PC-9 (cell line): ENCODE measurements at regions not wholly inside any gene's neighbourhood (a gene's known extent, or its start where the extent isn't known, plus 50 kb on each side); places are given as distances from the start of the nearest gene placed in this dataset.

ENCODE experiments used
- BruUV-seq: library from RNA; stranded (reverse); fragments of 400-500 nt; replicated peaks from 2 replicates; lab custom pipeline; 2021; lab: Mats Ljungman, UMichigan
- CTCF ChIA-PET: fragments of 300-600 bp; sonication (Branson Sonifier 250); formaldehyde crosslinking; loops from one replicate; lab custom pipeline; 2022; ENCODE audit warnings: antibody characterized with exemption; lab: Charles Lee
- POLR2A ChIA-PET: fragments of 300-600 bp; sonication (Branson Sonifier 250); formaldehyde crosslinking; loops from one replicate; lab custom pipeline; 2022; ENCODE audit warnings: antibody characterized with exemption; ENCODE audit not compliant: unreplicated experiment; lab: Charles Lee
- DNase-seq, 2 experiments: peaks; one replicate each; pipeline versions ENCODE4 v3.0.0 to v3.0.0-alpha.2; 2015 to 2022; ENCODE audit warnings: mixed read lengths in 1 of 2
- H2AFZ ChIP-seq: fragments of 200-600 bp; sonication (generic); 2 replicates; pipeline ENCODE4 v1.8.1; 2017; ENCODE audit warnings: antibody characterized with exemption
- H3F3A ChIP-seq: fragments of 200-600 bp; sonication (generic); 2 replicates; pipeline ENCODE4 v1.8.1; 2017; ENCODE audit warnings: antibody characterized with exemption, mild to moderate bottlenecking, low read depth; ENCODE audit not compliant: insufficient read depth
- H3K27ac ChIP-seq: fragments of 200-600 bp; sonication (generic); 2 replicates; pipeline ENCODE4 v1.6.1; 2016; ENCODE audit warnings: mixed run types
- H3K27me3 ChIP-seq: fragments of 200-600 bp; sonication (generic); 2 replicates; pipeline ENCODE4 v1.6.1; 2016; ENCODE audit warnings: low read depth, mixed run types; ENCODE audit not compliant: insufficient read depth
- H3K36me3 ChIP-seq: fragments of 200-600 bp; sonication (generic); 2 replicates; pipeline ENCODE4 v1.6.1; 2016; ENCODE audit warnings: low read depth, mixed run types
- H3K4me1 ChIP-seq: fragments of 200-600 bp; sonication (generic); replicated peaks from 2 replicates; pipeline ENCODE4 v1.6.1; 2016; ENCODE audit warnings: mixed run types; ENCODE audit not compliant: insufficient read depth
- H3K4me2 ChIP-seq: fragments of 200-600 bp; sonication (generic); 2 replicates; pipeline ENCODE4 v1.6.1; 2017; ENCODE audit warnings: mixed run types
- H3K4me3 ChIP-seq: fragments of 200-600 bp; sonication (generic); 2 replicates; pipeline ENCODE4 v1.6.1; 2016; ENCODE audit warnings: mixed run types
- H3K79me2 ChIP-seq: fragments of 200-600 bp; sonication (generic); 2 replicates; pipeline ENCODE4 v1.6.1; 2017; ENCODE audit warnings: low read depth, mixed run types
- H3K9me2 ChIP-seq: fragments of 200-600 bp; sonication (generic); 2 replicates; pipeline ENCODE4 v1.8.1; 2017; ENCODE audit warnings: mild to moderate bottlenecking; ENCODE audit not compliant: insufficient read depth
- H3K9me3 ChIP-seq: fragments of 200-600 bp; sonication (generic); 2 replicates; pipeline ENCODE4 v1.8.1; 2016; ENCODE audit warnings: low read depth; ENCODE audit not compliant: insufficient read depth
- H4K20me1 ChIP-seq: fragments of 200-600 bp; sonication (generic); 2 replicates; pipeline ENCODE4 v1.8.1; 2017; ENCODE audit not compliant: insufficient read depth
- EZH2 ChIP-seq: fragments of 200-600 bp; sonication (generic); IDR thresholded peaks from 2 replicates; pipeline ENCODE4 v1.8.0; 2017; ENCODE audit warnings: antibody characterized with exemption, low read depth
- intact Hi-C: fragments of 100-400 bp; cut with micrococcal nuclease; formaldehyde crosslinking; loops from one replicate; pipeline ENCODE4 v1.10.0; 2022; ENCODE audit not compliant: unreplicated experiment
- TF ChIP-seq, protein P1 (sequence below): fragments of 200-600 bp; sonication (generic); conservative IDR thresholded peaks from 2 replicates; pipeline ENCODE4 v1.6.1; 2017; ENCODE audit warnings: mixed run types, antibody characterized with exemption, mild to moderate bottlenecking, moderate library complexity

- intact Hi-C loops = no loop called here
- Histone ChIP-seq H3K4me2 (no peak overlapping the region), H3K36me3 (no peaks in the 10 kb centered on the region), H3K27me3 (no peaks in the 10 kb centered on the region), H3F3A (no peaks in the 10 kb centered on the region), H3K9me3 (no peaks in the 10 kb centered on the region), H3K4me3 (no peak overlapping the region), H3K9me2 (no peaks in the 10 kb centered on the region), H3K27ac (no peak overlapping the region), H4K20me1 (no peaks in the 10 kb centered on the region), H2AFZ (no peak overlapping the region), H3K79me2 (no peaks in the 10 kb centered on the region), H3K4me1 (no peaks in the 10 kb centered on the region)
- ChIA-PET CTCF (no interaction called here), POLR2A (no interaction called here)
- no peak for DNase-seq
- BruUV-seq = no TSS peak
- TF ChIP-seq EZH2 = no peak
- TF ChIP-seq, protein P1, sequence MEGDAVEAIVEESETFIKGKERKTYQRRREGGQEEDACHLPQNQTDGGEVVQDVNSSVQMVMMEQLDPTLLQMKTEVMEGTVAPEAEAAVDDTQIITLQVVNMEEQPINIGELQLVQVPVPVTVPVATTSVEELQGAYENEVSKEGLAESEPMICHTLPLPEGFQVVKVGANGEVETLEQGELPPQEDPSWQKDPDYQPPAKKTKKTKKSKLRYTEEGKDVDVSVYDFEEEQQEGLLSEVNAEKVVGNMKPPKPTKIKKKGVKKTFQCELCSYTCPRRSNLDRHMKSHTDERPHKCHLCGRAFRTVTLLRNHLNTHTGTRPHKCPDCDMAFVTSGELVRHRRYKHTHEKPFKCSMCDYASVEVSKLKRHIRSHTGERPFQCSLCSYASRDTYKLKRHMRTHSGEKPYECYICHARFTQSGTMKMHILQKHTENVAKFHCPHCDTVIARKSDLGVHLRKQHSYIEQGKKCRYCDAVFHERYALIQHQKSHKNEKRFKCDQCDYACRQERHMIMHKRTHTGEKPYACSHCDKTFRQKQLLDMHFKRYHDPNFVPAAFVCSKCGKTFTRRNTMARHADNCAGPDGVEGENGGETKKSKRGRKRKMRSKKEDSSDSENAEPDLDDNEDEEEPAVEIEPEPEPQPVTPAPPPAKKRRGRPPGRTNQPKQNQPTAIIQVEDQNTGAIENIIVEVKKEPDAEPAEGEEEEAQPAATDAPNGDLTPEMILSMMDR = no peak
Observed at GRCh38 chr1:221169447-221169889, 290.2 kb downstream of the HLX start.

DNA sequence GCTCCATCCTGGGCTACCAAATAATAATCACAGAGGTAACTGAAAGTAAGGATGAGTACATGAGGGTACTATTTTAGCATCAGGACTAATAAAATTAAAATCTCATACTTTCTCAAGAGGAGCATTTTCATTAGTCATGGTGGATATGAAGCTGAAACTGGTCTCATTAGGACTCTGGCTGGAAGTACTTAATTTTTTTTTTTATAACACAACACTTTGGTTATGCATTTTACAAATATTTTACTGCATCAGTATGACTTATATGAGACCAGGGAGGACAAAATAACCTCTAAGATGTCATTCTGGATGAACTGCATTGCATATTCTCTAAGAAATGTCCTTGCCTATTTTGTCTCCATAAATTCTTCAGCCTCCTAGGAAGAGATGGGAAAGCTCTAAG is 290.9 kb downstream of the HLX start:
- no TSS peak for BruUV-seq
- POLR2A ChIA-PET = no interaction called here
- Histone ChIP-seq H3K79me2 (no peaks in the 10 kb centered on the region), H3K27me3 (no peaks in the 10 kb centered on the region), H3K36me3 (no peaks in the 10 kb centered on the region), H3K9me2 (no peaks in the 10 kb centered on the region), H3K4me3 (no peak overlapping the region), H3K4me2 (no peak overlapping the region), H3F3A (no peaks in the 10 kb centered on the region), H4K20me1 (no peaks in the 10 kb centered on the region), H3K4me1 (no peaks in the 10 kb centered on the region), H2AFZ (no peak overlapping the region), H3K27ac (no peak overlapping the region), H3K9me3 (no peaks in the 10 kb centered on the region)
- no peak for TF ChIP-seq EZH2
- TF ChIP-seq, protein P1 = no peak
- CTCF ChIA-PET = no interaction called here
- DNase-seq = no peak
- intact Hi-C loops = no loop called here

DNA sequence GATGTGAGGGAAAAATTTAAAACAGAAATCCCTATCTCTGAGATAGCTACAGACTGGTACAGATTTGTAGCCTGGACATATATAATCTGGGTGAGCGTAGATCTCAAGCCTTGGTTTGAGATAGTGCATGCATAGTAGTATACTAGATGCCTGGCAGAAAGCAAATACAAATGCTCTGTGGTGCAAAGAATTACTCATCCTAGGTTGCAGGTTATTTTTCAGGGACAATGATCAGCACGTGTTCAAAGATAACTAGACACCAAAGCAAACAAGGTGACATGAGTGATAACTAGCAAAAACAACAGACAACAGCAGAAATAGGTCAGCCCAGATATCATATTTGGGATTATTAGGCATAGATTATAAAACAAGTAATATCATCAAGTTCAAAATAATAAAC is 292.5 kb downstream of the HLX start:
- intact Hi-C loops = no loop called here
- no peak overlapping the region for H3K4me3 ChIP-seq
- H3K27ac ChIP-seq = no peak overlapping the region
- no peak overlapping the region for H2AFZ ChIP-seq
- H3K36me3 ChIP-seq = no peaks in the 10 kb centered on the region
- no peaks in the 10 kb centered on the region for H3K27me3 ChIP-seq
- TF ChIP-seq, protein P1 = no peak
- no peak for TF ChIP-seq EZH2
- H3K4me2 ChIP-seq = no peak overlapping the region
- POLR2A ChIA-PET = no interaction called here
- H3K79me2 ChIP-seq = no peaks in the 10 kb centered on the region
- H3K4me1 ChIP-seq = no peaks in the 10 kb centered on the region
- no peaks in the 10 kb centered on the region for H3F3A ChIP-seq
- H4K20me1 ChIP-seq = no peaks in the 10 kb centered on the region
- no TSS peak for BruUV-seq
- CTCF ChIA-PET = no interaction called here
- no peaks in the 10 kb centered on the region for H3K9me3 ChIP-seq
- no peaks in the 10 kb centered on the region for H3K9me2 ChIP-seq
- no peak for DNase-seq
